ENCODE measurements at regions not wholly inside any gene's neighbourhood (a gene's known extent, or its start where the extent isn't known, plus 50 kb on each side); places are given as distances from the start of the nearest gene placed in this dataset.

DNA sequence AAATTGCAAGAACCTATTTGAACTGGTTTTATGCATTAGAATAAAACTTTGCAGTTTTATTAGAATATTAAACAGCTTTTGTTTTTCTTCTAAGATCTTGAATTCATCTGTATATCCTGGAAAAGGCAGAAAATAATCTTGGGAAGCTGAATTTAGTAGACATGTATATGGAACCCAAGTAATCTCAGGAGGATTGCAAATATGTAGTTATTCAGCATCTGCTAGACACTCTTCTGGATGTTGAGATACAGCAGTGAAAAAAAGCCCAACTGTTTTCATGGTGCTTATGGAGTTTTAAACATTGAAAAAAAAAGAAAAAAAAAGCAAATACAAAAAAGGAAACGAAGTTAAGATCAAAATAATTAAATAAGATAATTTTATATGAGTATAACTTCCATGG lies 922.2 kb upstream of the SEMA6A start:
- TF ChIP-seq POLR2A (IDR thresholded peaks at IDR 0.05; ENCODE audit: low read depth, low read length) (no peak), POLR2AphosphoS5 (IDR thresholded peaks at IDR 0.05; ENCODE audit: low read depth, low read length) (no peak), TAF1 (IDR thresholded peaks at IDR 0.05; ENCODE audit: borderline replicate concordance, low read depth, low read length) (no peak)

Data from GM12892 (cell line).